ENCODE measurements at regions not wholly inside any gene's neighbourhood (a gene's known extent, or its start where the extent isn't known, plus 50 kb on each side); places are given as distances from the start of the nearest gene placed in this dataset.
"Not testable (repeated sequence)": the region's sequence is repeated elsewhere in the genome, so short reads cannot be mapped to it uniquely, and the experiment has no call there.

DNA sequence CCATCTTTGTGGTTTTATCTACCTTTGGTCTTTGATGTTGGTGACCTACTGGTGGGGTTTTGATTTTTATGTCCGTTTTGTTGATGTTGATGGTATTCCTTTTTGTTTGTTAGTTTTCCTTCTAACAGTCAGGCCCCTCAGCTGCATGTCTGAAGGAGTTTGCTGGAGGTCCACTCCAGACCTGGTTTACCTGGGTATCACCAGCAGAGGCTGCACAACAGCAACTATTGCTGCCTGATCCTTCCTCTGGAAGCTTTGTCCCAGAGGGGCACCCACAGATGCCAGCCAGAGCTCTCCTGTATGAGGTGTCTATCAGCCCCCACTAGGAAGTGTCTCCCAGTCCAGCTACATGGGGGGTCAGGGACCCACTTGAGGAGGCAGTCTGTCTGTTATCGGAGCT lies 199.3 kb upstream of the WDFY3 start:
- no peak for DNase-seq

DNA sequence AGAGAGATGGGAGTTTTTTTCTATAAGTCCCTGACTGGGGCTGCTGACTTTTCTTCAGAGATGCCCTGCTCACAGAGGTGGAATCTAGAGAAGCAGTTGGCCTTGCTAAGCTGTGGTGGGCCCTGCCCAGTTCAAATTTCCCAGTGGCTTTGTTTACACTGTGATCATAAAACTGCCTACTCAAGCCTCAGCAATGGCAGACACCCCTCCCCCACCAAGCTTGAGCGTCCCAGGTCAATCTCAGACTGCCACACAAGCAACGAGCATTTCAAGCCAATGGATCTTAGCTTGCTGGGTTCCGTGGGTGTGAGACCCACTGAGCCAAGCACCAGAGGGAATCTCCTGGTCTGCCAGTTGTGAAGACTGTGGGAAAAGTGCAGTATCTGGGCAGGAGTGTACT lies 199.8 kb upstream of the WDFY3 start:
- DNase-seq: no peak

DNA sequence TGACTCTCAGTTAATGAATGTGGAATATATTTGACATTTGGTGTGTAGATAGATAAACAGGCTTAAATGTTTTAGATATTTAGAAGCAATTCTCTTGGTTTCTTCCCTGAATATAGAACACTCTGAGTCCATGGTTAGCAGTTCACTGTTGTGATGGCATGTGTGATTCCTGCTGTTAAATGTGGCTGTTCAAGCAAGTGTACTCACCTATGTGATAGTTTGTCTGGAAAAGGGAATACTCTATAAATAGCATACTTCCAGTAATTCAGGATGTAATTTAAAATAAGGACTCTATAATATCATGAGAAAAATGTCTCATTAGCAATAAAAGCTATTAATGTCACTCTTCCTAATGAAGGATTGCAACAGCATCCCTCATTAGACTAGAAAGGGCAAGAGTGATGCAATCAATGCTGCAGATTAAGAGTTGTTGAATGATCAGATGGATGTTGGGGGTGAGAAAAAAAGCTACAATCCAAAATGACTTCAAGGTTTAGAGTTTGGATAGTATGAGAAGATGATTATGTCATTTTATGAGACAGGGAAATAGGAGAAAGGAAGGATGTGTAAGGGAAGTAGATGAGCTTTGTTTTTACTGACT lies 201.8 kb upstream of the WDFY3 start:
- no peak for DNase-seq

DNA sequence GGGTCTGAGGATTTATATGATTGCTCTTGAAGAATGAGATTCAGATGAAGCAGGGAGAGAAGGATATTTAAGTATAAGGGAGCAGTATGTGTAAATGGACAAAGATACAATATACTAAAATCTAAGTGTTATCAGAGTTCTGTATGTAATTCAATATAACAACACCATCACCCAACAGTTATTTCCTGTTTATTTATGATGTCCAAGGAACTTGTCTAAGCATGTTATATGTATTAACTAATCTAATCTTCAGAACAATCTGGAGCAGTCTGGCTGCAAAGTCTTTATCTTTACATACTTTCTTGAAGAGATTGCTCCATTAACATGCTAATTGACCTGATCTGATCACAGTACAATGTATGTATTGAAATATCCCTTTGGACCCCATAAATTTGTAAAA lies 203.8 kb upstream of the WDFY3 start:
- no peak for DNase-seq

DNA sequence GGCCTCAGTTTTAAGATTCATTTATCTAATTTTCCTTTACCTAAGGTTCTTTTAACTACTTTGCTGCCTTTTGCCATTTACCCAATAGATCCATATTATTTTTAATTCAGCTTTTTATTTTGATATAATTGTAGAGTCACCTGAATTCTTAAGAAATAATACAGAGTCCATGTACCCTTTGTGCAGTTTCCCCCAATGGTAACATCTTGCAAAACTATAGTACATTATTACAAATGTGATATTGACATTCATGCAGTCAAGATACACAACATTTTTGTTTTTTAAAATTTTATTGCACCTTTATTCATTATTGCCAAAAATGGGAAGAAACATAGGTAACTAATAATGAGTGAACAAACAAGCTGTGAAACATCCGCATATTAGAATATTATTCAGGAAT lies 208.7 kb upstream of the WDFY3 start:
- no peak for DNase-seq

DNA sequence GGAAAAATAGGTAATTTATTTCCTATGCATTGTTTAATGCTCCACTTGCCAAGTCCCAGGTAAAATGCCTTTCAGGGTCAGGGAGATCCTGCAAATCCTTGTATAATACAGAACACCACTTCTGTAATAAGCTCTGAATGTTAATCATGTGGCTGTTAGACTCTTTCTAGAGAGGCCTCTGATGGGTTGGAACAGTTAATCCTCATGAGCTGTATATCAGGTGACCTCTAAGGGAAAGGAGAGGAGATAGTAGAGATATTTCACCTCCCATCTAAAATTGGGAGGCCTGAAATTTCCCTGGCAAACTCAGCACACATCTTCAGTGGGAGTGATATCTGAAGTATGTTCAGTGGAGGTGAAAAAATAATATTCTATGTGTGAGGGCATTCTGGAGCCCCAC lies 210.6 kb upstream of the WDFY3 start:
- DNase-seq: no peak

DNA sequence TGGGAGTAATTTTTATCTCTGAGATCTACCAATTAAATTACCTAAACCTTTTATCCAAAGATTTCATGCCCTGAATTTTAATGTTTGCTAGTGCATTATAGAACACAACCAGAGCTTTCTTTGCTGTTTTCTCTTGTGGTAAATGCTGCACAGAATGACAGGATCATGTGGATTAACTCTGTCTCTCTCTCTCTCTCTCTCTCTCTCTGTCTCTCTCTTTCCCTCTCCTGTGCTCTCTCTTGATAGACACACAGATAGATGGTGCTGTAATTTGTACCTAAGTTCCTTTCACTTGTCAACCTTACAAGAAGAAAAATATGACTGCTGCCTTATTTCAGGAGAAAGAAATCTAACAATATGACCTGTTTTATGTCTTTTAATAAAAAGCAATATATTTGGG lies 211.2 kb upstream of the WDFY3 start:
- no peak for DNase-seq

DNA sequence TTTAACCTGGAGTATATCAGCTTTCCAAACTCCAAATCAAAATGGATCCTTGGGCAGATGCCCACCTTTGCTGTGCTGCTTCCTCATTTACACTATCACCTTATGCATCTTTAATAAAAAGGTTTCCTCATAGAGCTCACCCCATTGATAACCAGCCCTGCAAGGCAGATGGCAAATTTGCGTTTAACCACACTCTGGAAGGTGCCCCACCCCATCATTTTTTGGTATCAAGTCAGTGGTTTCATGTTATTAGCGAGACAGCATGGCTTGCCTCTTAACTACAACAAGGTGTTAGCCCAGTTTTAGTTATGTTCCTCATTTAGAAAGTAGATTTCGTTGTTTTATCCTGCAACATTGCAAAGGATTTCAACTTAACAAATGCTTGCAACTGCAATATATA lies 214.0 kb upstream of the WDFY3 start:
- no peak for DNase-seq

DNA sequence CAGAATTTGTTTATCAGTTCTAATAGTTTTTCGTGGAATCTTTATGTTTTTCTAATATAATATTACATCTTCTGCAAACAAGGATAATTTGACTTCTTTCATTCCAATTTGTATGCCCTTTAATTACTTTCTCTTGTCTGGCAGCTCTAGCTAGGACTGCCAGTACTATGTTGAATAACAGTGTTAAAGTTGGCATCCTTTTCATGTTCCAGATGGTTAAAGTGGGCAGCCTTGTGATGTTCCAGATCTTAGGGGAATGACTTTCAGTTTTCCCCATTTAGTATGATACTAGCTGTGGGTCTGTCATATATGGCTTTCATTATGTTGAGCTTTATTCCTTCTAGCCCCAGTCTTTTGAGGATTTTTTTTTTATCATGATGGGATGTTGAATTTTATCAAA lies 220.6 kb upstream of the WDFY3 start:
- no peak for DNase-seq

DNA sequence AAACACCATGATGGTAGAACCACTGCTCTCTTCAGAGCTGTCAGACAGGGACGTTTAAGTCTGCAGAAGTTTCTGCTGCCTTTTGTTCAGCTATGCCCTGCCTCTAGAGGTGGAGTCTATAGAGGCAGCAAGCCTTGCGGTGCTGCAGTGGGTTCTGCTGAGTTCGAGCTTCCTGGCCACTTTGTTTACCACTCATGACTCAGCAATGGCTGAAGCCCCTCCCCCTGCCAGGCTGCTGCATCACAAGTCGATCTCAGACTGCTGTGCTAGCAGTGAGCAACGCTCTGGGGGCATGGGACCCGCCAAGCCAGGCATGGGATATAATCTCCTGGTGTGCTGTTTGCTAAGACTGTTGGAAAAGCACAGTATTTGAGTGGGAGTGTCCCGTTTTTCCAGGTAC lies 229.5 kb upstream of the WDFY3 start:
- DNase-seq: not testable (repeated sequence)

DNA sequence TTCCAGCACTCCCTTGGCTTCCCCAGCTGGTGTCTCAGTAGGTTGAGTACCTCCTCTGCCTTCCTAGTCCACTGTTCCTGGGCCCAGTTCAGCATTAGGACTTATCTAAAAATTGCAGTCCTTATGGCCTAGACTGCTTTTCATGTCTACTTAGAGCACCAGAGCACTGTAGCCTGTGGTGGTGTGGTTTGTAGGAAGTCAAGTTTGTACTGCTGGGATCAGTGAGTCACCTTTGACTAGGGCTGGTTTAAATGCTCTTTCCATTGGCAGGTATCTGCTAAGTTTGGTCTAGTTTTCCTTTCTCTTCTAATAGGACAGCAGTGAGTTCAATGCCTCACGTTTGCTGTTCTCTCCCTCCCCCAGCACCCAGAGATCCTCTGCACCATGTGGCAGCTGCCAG lies 233.6 kb upstream of the WDFY3 start:
- no peak for DNase-seq

DNA sequence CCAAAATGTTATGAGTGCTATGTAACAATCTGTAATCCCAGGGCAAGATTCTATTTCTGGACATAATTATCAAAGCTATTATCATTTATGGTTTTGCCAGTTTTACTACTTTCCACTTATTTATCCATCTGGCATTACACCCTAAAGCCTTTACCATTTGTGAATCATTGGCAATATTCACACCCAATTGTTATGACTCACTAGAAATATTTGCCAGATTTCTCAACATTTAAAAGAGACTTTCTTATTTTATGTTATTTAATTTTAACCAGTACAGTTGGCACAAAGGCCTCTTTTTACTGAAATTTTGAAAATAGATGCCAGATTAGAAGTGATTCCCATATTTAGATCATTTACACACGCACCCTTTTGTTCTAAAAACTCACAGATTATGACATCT lies 242.7 kb upstream of the WDFY3 start:
- DNase-seq: no peak

DNA sequence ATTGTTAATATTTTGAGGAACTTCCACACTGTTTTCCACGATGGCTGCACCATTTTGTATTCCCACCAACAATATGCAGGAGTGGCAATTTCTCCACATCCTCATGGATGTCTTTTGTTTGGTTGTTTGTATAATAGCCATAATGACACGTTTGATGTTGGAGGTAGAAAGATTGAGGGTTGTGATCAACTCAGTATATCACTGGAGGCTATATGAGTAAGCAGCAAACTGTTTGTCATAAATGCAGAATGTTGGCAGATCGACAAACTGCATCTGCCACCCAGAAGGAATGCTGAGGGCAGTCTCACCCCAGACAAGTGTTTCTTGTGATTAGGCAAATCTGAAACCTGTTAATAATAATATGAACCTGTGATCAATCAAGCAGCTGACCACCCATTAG lies 243.9 kb upstream of the WDFY3 start:
- DNase-seq: no peak

DNA sequence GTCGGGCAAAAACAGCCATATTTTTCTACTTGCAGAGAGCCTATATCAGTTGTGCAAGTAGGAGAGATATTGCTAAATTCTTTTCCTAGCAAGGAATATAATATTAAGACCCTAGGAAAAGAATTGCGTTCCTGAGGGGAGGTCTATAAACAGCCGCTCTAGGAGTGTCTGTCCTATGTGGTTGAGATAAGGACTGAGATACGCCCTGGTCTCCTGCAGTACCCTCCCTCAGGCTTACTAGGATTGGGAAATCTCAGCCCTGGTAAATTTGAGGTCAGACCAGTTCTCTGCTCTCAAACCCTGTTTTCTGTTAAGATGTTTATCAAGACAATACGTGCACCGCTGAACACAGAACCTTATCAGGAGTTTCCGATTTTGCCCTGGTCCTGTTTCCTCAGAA lies 250.1 kb upstream of the WDFY3 start:
- DNase-seq: not testable (repeated sequence)

DNA sequence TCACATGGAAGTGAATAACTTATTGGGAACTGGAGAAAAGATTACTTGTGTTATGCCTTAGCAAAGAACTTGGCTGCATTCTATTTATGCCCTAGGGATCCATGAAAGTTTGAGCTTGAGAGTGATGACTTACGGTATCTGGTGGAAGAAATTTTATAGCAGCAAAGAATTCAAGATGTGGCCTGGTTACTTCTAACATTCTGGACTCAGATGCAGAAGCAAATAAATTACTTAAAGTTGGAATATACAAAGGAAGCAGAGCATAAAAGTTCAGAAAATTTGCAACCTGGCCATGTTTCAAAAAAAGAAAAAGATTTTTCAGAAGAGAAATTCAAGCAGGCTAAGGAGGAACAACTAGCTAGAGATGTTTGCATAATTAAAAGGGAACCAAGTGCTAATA lies 252.3 kb upstream of the WDFY3 start:
- peak; percentile 27 for DNase-seq

DNA sequence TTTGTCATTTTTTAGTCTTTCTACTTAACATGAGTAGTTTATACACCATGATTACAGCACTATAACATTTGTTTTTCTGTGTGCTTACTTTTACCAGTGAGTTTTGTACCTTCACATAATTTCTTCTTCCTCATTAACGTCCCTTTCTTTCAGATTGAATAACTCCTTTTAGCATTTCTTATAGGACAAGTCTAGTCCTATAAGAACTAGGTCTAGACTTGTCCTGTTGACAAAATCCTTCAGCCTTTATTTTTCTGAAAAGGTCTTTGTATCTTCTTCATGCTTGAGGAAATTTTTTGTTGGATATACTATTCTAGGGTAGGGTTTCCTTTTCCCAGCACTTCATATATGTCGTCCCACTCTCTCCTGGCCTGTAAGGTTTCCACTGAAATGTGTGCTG lies 253.3 kb upstream of the ARHGAP24 start:
- no peak for DNase-seq

DNA sequence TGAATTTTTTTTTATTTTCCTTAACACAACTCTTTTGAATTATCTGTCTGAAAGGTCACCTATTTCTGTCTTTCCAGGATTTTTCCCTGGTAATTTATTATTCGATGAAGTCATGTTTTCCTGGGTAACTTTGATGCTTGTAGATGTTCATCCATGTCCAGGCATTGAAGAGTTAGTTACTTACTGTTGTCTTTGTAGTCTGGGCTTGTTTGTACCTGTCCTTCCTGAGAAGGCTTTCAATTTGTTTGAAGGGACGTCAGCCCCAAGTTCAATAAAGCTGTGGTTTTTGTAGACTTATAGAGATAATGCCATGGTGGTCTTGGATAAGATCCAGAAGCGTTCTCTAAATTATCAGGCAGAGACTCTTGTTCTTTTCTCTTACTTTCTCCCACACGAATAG lies 252.4 kb upstream of the ARHGAP24 start:
- no peak for DNase-seq

DNA sequence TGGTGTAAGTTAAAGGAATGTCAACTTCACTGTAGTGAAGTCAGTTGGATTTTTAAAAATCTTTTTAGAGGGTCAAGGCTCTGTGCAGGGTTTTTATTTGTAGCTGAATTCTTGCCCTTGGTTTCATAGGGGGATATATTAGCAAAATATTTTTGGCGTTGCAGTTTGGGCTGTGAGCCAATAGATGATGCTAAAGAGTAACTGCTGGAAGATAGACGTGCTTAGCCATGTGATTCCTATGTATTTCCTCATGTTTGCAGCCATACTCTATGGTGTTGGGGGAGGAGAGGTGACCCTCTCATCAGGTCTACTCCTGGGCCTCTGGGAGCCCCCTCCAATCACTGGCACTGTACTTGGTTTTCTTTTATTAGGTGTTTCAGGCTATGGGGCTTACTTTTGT lies 246.7 kb upstream of the ARHGAP24 start:
- no peak for DNase-seq

DNA sequence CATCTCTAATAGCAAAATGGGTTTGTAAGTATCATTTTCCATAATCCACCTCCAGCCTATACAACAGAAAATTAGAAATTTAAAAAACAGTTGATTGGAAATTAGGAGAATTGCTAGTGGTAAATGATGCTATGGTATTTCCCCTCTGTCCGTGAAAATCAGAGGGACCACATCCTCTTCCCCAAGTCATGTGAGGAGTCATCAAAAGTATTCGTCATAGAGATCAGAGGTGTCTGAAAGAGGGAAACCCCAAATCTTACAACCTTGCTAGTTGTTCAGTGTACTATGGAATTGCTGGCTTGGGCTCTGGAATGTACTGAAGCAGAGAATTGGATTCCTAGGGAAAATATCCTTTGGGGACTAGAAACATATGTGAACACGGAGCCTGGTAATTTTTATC lies 241.4 kb upstream of the ARHGAP24 start:
- no peak for DNase-seq

DNA sequence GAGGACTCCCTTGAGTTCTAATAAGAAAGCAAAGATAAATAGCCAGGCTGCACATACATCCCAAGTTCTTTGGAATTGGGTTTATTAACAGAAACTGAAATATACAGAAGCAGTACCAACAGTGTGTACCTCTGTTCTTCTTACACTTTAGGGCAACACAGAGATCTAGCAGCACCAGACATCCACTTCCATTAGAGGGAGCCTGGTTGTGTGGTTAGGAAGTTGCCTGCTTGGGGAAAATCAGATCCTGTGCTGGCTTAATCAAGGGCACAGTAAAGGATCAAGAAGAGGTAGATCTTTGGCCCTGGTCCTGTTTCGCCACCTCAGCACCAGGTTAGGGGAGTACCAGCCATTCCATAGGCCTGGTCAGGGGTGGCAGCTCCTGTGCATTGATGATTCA lies 231.1 kb upstream of the ARHGAP24 start:
- no peak for DNase-seq

DNA sequence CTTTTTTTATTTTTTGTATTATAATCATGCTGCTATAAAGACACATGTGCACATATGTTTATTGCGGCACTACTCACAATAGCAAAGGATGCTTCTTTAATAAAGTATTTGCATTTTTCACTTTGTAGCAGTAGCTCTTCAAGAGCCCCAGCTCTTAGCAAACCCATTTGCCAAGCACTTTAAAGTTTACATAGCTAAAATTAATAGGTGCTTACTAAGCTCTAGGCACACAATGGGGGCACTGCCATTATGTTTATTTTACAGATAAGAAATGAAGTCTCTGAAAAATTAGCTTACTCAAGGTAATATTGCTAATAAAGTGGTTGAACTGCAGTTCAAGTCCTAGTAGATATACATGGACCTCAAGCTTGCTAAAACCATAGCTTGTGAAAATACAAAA lies 230.3 kb upstream of the ARHGAP24 start:
- DNase-seq: no peak

DNA sequence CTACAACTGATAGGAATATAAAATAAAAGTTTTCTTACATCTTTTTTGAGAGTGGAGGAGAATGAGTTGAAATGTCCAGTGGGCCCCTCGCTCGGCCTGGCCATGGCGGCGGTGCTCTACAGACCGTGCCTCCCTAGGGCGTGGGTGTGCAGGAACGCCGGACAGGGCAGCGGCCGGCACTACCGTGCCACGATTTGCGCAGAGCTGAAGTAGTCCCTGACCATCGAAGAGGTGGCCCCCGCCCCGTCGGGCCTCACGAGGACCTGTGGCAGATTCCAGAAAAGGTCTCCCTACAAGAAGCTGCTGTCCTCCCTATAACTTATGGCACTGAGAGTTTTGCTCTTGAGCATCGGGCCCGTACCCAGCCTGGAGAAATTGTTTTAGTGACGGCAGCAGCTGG lies 228.9 kb upstream of the ARHGAP24 start:
- DNase-seq: no peak

DNA sequence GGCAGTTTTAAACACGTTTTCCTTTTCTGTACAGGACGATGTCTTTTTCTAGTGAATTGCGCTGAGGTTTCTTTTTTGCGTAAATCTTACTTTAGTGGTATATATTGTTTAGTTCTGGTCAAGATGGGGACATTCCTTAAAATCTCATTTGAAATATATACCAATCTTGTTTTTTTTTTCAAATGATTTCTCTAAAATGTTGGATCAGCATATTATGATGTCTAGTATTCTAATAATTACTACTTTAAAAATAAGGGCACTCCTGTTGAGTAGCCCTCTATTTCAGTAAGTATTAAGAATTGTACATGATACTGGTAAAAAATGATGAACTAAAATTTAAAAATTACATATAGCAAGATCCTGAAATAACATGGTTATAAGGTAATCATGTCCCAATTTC lies 224.1 kb upstream of the ARHGAP24 start:
- no peak for DNase-seq

DNA sequence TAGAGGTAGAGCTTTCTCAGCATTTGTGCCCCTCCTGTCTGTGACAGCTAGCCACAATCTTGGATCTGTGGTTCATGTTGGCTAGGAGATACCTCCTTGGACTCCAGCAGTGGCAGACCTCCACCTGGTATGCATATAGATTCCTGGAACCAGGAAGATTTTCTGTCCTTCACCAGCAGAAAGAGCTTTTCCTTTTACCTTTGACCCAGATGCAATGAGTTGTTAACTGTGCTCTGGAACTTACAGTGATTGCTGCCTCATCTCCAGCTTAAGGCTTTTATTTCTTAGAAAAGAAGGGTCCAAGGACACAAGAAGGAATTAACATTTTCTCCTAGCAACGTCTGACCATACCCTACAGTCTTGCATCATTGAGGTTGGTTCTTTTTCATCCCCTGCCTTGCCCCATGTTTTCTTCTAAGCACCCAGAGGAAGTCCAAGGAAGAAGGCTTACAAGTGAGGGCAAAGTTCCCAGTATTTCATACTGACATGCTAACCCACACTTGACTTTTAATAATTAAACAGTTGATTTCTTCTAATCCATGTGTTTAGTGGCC lies 217.1 kb upstream of the ARHGAP24 start:
- DNase-seq: no peak

DNA sequence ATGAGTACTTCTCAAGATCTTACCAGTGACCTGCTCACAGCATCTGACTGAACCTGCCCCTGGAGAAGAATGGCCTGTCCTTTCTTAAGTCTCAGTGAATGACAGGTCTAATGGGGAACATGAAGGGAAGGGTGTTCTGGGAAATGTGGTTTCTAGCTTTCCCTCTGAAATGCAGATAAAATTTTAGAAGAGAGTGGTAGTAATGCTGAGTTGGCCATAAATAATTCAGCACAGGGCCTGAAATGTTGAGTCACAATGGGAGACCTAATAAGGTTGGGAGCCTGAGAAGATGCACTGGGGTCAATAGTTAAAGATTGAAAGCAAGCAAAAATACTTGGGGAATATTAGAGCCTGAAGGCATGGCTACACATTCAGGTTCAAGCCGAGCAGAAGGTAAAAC lies 214.9 kb upstream of the ARHGAP24 start:
- no peak for DNase-seq

All from muscle of arm (tissue), 1 donor.